SK-N-SH (cell line): ENCODE measurements at regions not wholly inside any gene's neighbourhood (a gene's known extent, or its start where the extent isn't known, plus 50 kb on each side); places are given as distances from the start of the nearest gene placed in this dataset.
"Not testable (repeated sequence)": the region's sequence is repeated elsewhere in the genome, so short reads cannot be mapped to it uniquely, and the experiment has no call there.

Experiments used
- CHD2 ChIP-seq: fragments of 150-350 bp; IDR thresholded peaks from 2 replicates; pipeline ENCODE4 v1.6.1; 2018; ENCODE audit warnings: low read length; ENCODE audit not compliant: partially characterized antibody
- CTCF ChIP-seq: fragments of 200-600 bp; sonication (generic); IDR thresholded peaks from 2 replicates; pipeline ENCODE4 v1.6.1; 2017; ENCODE audit warnings: antibody characterized with exemption, mild to moderate bottlenecking, moderate library complexity
- EP300 ChIP-seq, 2 experiments: IDR thresholded peaks; 2 replicates each; pipeline versions ENCODE4 v1.4.0 to v1.6.1; 2012; ENCODE audit warnings: borderline replicate concordance in 1 of 2, low read depth in 1 of 2, low read length in 1 of 2
- FOXM1 ChIP-seq: IDR thresholded peaks from 2 replicates; pipeline ENCODE4 v1.4.0; 2012; ENCODE audit warnings: low read depth, mild to moderate bottlenecking
- MAX ChIP-seq: IDR thresholded peaks from 2 replicates; pipeline ENCODE4 v1.4.0; 2012; ENCODE audit warnings: low read depth
- MXI1 ChIP-seq: IDR thresholded peaks from 2 replicates; pipeline ENCODE4 v1.6.1; 2012; ENCODE audit warnings: mild to moderate bottlenecking, low read depth, low read length, improper control_type of control experiment
- POLR2AphosphoS5 ChIP-seq: IDR thresholded peaks from 2 replicates; pipeline ENCODE4 v1.6.1; 2012; ENCODE audit warnings: low read depth, low read length
- RAD21 ChIP-seq: IDR thresholded peaks from 2 replicates; pipeline ENCODE4 v1.6.1; 2012; ENCODE audit warnings: mild to moderate bottlenecking, low read length
- RFX5 ChIP-seq: IDR thresholded peaks from 2 replicates; pipeline ENCODE4 v1.6.1; 2012; ENCODE audit warnings: mild to moderate bottlenecking, improper control_type of control experiment, low read length
- SMC3 ChIP-seq: IDR thresholded peaks from 2 replicates; pipeline ENCODE4 v1.6.1; 2012; ENCODE audit warnings: low read depth, low read length, improper control_type of control experiment
- USF1 ChIP-seq: IDR thresholded peaks from 2 replicates; pipeline ENCODE4 v1.4.0; 2012; ENCODE audit warnings: low read depth, borderline replicate concordance

GRCh38 chr15:30213733-30214132 lies 78.9 kb downstream of the GOLGA8T start:
- TF ChIP-seq MXI1; SMC3; USF1; CHD2; CTCF; RAD21; RFX5; MAX; FOXM1; POLR2AphosphoS5; EP300 (IDR thresholded peaks at IDR 0.05; ENCODE audit: borderline replicate concordance in 1 of 2, low read depth in 1 of 2, low read length in 1 of 2): not testable (repeated sequence)
